Activated naive CD8-positive, alpha-beta T cell treated with anti-CD3 and anti-CD28 coated beads, Interleukin-2, amount 50 U/mL, for 16 hours (primary cell): ENCODE measurements at regions not wholly inside any gene's neighbourhood (a gene's known extent, or its start where the extent isn't known, plus 50 kb on each side); places are given as distances from the start of the nearest gene placed in this dataset.

Experiments
- DNase-seq: peaks from one replicate; pipeline ENCODE4 v3.0.0-alpha.2; 2020; ENCODE audit warnings: low read depth, low spot score

GRCh38 chr3:10555263-10555662 is 49.9 kb upstream of the ATP2B2 start:
- no peak for DNase-seq

- DNase-seq: no peak
These were observed 50.9 kb upstream of the ATP2B2 start for GRCh38 chr3:10556312-10556711.

GRCh38 chr3:10557250-10557649 is 51.9 kb upstream of the ATP2B2 start:
- no peak for DNase-seq

GRCh38 chr3:10557781-10558373 is 52.5 kb upstream of the ATP2B2 start:
- no peak for DNase-seq

GRCh38 chr3:10558736-10559135 is 53.4 kb upstream of the ATP2B2 start:
- DNase-seq: no peak

GRCh38 chr3:10560060-10560861 is 54.9 kb upstream of the ATP2B2 start:
- no peak for DNase-seq

- DNase-seq: no peak
These were observed 56.0 kb upstream of the ATP2B2 start for GRCh38 chr3:10561162-10561945.

- no peak for DNase-seq
These were observed 56.7 kb upstream of the ATP2B2 start for GRCh38 chr3:10561946-10562560.

GRCh38 chr3:10563396-10563795 is 58.0 kb upstream of the ATP2B2 start:
- no peak for DNase-seq

- no peak for DNase-seq
These were observed 60.4 kb upstream of the ATP2B2 start for GRCh38 chr3:10565814-10566213.

- no peak for DNase-seq
These were observed 61.1 kb upstream of the ATP2B2 start for GRCh38 chr3:10566451-10566850.

- DNase-seq: no peak
These were observed 63.2 kb upstream of the ATP2B2 start for GRCh38 chr3:10568549-10568948.

- no peak for DNase-seq
These were observed 65.0 kb upstream of the ATP2B2 start for GRCh38 chr3:10570196-10570946.

- no peak for DNase-seq
These were observed 68.8 kb upstream of the ATP2B2 start for GRCh38 chr3:10574101-10574620.

- DNase-seq: no peak
These were observed 70.3 kb upstream of the ATP2B2 start for GRCh38 chr3:10575601-10576160.

GRCh38 chr3:10577486-10577885 is 72.1 kb upstream of the ATP2B2 start:
- no peak for DNase-seq

- no peak for DNase-seq
These were observed 75.0 kb upstream of the ATP2B2 start for GRCh38 chr3:10580426-10580825.

- DNase-seq: no peak
These were observed 75.9 kb upstream of the ATP2B2 start for GRCh38 chr3:10581251-10581650.

- DNase-seq: no peak
These were observed 76.3 kb upstream of the ATP2B2 start for GRCh38 chr3:10581716-10582115.

- no peak for DNase-seq
These were observed 77.3 kb upstream of the ATP2B2 start for GRCh38 chr3:10582733-10583132.
